WERI-Rb-1 (cell line): ENCODE measurements at regions not wholly inside any gene's neighbourhood (a gene's known extent, or its start where the extent isn't known, plus 50 kb on each side); places are given as distances from the start of the nearest gene placed in this dataset.

Source experiments
- DNase-seq: peaks from one replicate; pipeline ENCODE4 v3.0.0-alpha.2; 2020
- H3K27ac ChIP-seq: fragments of 250-450 bp; sonication (Bioruptor Pico); 2 replicates; pipeline ENCODE4 v1.5.1; 2020; ENCODE audit warnings: mild to moderate bottlenecking, moderate library complexity
- H3K27me3 ChIP-seq: fragments of 250-450 bp; sonication (Bioruptor Pico); 2 replicates; pipeline ENCODE4 v1.5.1; 2021; ENCODE audit warnings: mild to moderate bottlenecking, low read depth, moderate library complexity; ENCODE audit not compliant: insufficient read depth, severe bottlenecking
- H3K36me3 ChIP-seq: fragments of 250-450 bp; sonication (Bioruptor Pico); 2 replicates; pipeline ENCODE4 v1.5.1; 2020; ENCODE audit warnings: mild to moderate bottlenecking, moderate library complexity
- H3K4me3 ChIP-seq: 2 replicates; pipeline ENCODE4 v1.5.1; 2011; ENCODE audit warnings: low read depth, mild to moderate bottlenecking, control low read depth, low read length
- H3K9me3 ChIP-seq: fragments of 250-450 bp; sonication (Bioruptor Pico); 2 replicates; pipeline ENCODE4 v1.5.1; 2021; ENCODE audit warnings: mild to moderate bottlenecking, moderate library complexity; ENCODE audit not compliant: severe bottlenecking
- TF ChIP-seq, protein P1 (sequence below): IDR thresholded peaks from 2 replicates; pipeline ENCODE4 v1.5.1; 2011; ENCODE audit warnings: low read depth, mild to moderate bottlenecking, control low read depth, inconsistent platforms, low read length

DNA sequence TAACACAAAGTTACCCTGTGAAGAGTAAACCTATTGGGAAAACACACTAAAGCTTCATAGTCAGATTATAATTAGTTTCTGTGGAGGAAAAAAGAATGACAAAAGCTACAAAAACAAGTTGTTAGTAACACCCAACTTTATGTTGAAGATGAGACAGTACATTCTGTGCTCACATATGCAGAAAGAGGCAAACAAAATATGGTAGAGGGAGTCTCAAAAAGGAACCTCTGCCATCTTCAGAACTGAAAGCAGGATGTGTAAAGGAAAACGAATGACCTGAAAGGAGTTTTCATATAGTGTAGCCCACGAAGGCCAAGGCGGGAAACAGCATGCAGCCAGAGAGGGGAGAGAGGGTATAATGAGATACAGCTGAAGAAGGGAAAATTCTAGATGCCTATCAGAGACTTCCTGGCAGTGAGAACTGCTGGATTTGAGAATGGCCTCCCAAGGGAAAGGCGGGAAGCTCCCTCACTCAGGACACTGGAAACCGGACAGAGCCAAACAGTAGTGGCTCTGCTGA is 84.1 kb upstream of the HEY2 start:
- no peaks in the 10 kb centered on the region for H3K27me3 ChIP-seq
- H3K4me3 ChIP-seq: no peak overlapping the region
- no peak for DNase-seq
- no peaks in the 10 kb centered on the region for H3K9me3 ChIP-seq
- H3K27ac ChIP-seq: no peak overlapping the region
- no peaks in the 10 kb centered on the region for H3K36me3 ChIP-seq
- TF ChIP-seq, protein P1, sequence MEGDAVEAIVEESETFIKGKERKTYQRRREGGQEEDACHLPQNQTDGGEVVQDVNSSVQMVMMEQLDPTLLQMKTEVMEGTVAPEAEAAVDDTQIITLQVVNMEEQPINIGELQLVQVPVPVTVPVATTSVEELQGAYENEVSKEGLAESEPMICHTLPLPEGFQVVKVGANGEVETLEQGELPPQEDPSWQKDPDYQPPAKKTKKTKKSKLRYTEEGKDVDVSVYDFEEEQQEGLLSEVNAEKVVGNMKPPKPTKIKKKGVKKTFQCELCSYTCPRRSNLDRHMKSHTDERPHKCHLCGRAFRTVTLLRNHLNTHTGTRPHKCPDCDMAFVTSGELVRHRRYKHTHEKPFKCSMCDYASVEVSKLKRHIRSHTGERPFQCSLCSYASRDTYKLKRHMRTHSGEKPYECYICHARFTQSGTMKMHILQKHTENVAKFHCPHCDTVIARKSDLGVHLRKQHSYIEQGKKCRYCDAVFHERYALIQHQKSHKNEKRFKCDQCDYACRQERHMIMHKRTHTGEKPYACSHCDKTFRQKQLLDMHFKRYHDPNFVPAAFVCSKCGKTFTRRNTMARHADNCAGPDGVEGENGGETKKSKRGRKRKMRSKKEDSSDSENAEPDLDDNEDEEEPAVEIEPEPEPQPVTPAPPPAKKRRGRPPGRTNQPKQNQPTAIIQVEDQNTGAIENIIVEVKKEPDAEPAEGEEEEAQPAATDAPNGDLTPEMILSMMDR: no peak

DNA sequence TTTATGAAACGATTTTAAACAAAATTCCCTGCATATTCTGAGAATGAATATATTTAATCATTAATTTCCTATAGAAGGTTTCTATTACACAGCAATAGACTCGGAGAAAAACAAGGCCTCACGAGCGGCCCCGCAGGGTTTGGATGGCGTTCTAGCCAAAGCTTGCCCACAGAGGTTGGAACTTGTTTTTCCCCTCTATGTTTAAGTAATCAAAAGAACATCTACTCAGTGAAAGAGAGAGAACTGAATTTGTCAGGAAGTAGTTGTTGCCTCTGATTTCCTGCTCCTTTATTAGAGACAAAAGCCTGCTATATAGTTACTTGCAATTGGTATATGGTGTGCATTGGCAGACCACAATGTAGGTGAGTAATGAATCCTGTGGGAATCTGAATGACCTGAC is 82.1 kb upstream of the HEY2 start:
- H3K36me3 ChIP-seq: no peaks in the 10 kb centered on the region
- H3K9me3 ChIP-seq: no peaks in the 10 kb centered on the region
- H3K4me3 ChIP-seq: no peak overlapping the region
- H3K27ac ChIP-seq: no peak overlapping the region
- TF ChIP-seq, protein P1: no peak
- H3K27me3 ChIP-seq: no peaks in the 10 kb centered on the region
- no peak for DNase-seq

DNA sequence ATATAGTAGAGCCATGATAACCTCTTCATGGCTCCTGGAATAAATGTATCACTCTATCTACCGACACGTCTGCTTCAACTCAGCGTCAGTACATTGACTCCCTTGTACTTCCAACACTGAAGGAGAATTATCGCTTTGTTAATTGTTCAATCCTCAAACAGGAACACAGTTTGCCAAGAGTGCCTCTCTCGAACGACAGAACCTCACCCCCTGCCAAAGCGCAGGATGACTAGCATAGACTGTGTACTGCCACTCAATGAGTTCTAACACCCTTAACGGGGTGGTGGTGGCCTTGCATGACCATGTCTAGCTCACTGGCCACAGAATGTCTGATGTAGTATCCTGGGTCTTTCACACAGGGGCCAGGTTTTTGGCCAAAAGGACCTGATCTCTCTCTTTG is 81.4 kb upstream of the HEY2 start:
- TF ChIP-seq, protein P1: no peak
- Histone ChIP-seq H3K27ac (no peak overlapping the region), H3K27me3 (no peaks in the 10 kb centered on the region), H3K9me3 (no peaks in the 10 kb centered on the region), H3K36me3 (no peaks in the 10 kb centered on the region), H3K4me3 (no peak overlapping the region)
- no peak for DNase-seq

DNA sequence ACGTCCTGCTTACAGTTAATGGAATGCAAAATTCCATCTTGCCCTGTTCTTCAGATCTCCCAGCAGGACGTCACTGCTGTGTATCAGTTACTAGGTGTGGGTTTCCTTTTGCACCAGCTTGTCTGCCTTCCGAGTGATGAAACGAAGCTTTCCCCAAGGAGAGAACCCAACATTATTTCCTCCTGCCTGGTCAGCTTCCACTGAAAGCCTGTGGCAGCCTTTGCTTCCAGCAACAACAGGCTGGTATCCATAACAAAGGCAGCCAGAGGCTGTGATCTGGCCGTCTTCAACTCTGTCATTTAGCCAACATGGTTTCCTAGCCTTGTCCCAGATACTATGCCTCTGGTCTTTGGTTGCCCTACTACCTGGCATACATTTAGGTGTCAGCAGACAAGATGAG is 78.9 kb upstream of the HEY2 start:
- Histone ChIP-seq H3K36me3 (no peaks in the 10 kb centered on the region), H3K9me3 (no peaks in the 10 kb centered on the region), H3K27me3 (no peaks in the 10 kb centered on the region), H3K4me3 (no peak overlapping the region), H3K27ac (no peak overlapping the region)
- DNase-seq: no peak
- TF ChIP-seq, protein P1: no peak

DNA sequence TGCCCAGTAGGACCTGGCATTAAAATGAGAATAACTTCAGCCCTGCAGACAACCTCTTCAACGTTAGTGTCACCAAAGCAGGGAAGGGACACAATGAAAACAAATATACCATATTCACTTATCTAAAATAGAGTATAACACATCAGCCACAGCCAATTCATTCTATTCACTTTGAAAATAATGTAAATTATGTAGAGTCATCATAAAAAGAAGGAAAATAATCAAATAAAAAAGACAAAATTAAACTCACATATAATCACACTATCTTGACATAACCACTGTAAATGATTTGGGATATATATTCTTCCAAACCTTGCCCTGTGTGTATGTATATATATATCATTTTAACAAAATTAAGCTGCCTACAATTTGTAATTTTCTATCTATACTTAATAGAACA is 78.1 kb upstream of the HEY2 start:
- H3K36me3 ChIP-seq: no peaks in the 10 kb centered on the region
- H3K27ac ChIP-seq: no peak overlapping the region
- TF ChIP-seq, protein P1: no peak

DNA sequence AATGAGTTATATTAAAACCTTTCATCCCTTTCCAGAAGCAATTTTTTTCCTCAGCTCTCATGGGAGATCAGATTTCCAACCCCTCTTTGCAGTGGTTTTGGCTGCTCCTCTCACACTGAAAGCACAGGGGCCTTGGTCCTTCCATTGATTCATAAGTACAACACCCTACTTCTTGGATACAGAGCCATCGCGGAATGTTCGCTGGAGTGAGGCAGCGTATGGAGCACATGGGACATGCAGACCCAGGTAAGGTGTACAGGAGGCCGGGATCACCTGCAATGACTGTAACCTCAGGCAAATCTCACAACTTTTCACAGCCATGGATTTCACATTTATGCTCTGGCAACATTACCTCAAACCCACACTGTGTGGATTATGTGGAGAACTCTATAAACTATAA is 75.2 kb upstream of the HEY2 start:
- Histone ChIP-seq H3K27me3 (no peaks in the 10 kb centered on the region), H3K36me3 (no peaks in the 10 kb centered on the region), H3K9me3 (no peaks in the 10 kb centered on the region), H3K27ac (no peak overlapping the region), H3K4me3 (no peak overlapping the region)
- no peak for DNase-seq
- TF ChIP-seq, protein P1: no peak

More for the DNA sequence above, 78.1 kb upstream of the HEY2 start:
- H3K27me3 ChIP-seq: no peaks in the 10 kb centered on the region
- no peak for DNase-seq
- no peak overlapping the region for H3K4me3 ChIP-seq
- no peaks in the 10 kb centered on the region for H3K9me3 ChIP-seq
